ENCODE measurements at regions not wholly inside any gene's neighbourhood (a gene's known extent, or its start where the extent isn't known, plus 50 kb on each side); places are given as distances from the start of the nearest gene placed in this dataset.

DNA sequence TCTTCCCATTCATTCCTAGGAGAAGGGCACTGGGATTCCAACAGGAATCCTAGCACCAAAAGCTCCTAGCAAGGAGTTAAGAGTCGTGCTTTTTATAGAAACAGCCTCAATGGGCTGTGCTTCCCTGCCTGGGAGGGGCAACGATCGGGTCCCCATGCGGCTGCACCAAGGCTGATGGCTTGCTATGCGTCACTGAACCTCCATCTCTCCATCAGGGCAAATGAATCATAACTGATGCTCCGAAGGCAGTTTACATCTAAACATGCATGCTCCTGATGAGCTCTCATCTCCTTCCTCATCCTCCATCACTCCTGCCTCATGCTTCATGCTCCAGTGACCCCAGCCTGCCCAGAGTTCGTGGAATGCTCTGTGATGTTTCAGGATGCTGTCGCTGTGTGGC is 270.5 kb downstream of the FOXL1 start:
- no peak overlapping the region for H3K4me3 ChIP-seq (ENCODE audit: low read depth, low read length)
- TF ChIP-seq, protein P1, sequence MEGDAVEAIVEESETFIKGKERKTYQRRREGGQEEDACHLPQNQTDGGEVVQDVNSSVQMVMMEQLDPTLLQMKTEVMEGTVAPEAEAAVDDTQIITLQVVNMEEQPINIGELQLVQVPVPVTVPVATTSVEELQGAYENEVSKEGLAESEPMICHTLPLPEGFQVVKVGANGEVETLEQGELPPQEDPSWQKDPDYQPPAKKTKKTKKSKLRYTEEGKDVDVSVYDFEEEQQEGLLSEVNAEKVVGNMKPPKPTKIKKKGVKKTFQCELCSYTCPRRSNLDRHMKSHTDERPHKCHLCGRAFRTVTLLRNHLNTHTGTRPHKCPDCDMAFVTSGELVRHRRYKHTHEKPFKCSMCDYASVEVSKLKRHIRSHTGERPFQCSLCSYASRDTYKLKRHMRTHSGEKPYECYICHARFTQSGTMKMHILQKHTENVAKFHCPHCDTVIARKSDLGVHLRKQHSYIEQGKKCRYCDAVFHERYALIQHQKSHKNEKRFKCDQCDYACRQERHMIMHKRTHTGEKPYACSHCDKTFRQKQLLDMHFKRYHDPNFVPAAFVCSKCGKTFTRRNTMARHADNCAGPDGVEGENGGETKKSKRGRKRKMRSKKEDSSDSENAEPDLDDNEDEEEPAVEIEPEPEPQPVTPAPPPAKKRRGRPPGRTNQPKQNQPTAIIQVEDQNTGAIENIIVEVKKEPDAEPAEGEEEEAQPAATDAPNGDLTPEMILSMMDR (IDR thresholded peaks at IDR 0.05; ENCODE audit: insufficient read depth, low read length, severe bottlenecking), result no peak
- no peaks in the 10 kb centered on the region for H3K27me3 ChIP-seq (ENCODE audit: control insufficient read depth, insufficient read depth, low read length)
- FAIRE-seq (no peak), DNase-seq (ENCODE audit: low read depth) (no peak)
- H3K36me3 ChIP-seq (ENCODE audit: control insufficient read depth, insufficient read depth, low read length), result no peaks in the 10 kb centered on the region

- FAIRE-seq, result no peak
- Histone ChIP-seq H3K27me3 (ENCODE audit: control insufficient read depth, insufficient read depth, low read length) (no peaks in the 10 kb centered on the region), H3K4me3 (ENCODE audit: low read depth, low read length) (no peak overlapping the region), H3K36me3 (ENCODE audit: control insufficient read depth, insufficient read depth, low read length) (no peaks in the 10 kb centered on the region)
- no peak for DNase-seq (ENCODE audit: low read depth)
- TF ChIP-seq, protein P1 (IDR thresholded peaks at IDR 0.05; ENCODE audit: insufficient read depth, low read length, severe bottlenecking), result no peak
Measured at GRCh38 chr16:86850670-86851069, 272.3 kb downstream of the FOXL1 start.

- H3K4me3 ChIP-seq (ENCODE audit: low read depth, low read length), result no peak overlapping the region
- TF ChIP-seq, protein P1 (IDR thresholded peaks at IDR 0.05; ENCODE audit: insufficient read depth, low read length, severe bottlenecking), result no peak
- H3K27me3 ChIP-seq (ENCODE audit: control insufficient read depth, insufficient read depth, low read length), result no peaks in the 10 kb centered on the region
- FAIRE-seq (peak; percentile 98), DNase-seq (ENCODE audit: low read depth) (no peak)
- no peaks in the 10 kb centered on the region for H3K36me3 ChIP-seq (ENCODE audit: control insufficient read depth, insufficient read depth, low read length)
Measured at GRCh38 chr16:86852135-86852534, 273.8 kb downstream of the FOXL1 start.

DNA sequence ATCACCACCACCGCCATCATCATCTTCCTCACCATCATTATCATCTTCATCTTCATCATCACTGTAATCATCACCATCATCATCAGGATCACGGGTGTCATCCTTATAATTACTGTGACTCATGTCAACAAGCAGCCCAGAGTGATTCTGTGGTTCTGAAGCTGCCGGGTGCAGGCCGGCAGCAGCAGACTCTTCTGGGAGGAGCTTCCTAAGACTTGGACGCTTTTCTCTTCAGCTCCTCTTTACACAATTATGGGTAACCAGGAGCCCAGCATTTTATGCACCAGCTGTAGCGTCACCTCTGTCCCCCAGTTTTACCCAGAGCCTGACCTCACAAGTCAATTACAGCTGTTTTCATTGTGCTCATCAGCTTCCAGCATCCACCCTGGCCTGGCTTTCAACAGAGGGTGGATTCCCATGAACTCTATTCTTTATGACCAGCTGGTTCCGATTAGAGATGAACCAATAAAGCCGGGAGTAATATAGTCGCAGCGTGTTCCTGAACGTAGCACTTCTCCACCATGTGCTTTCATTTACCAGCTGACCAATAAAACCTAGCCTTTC is 275.8 kb downstream of the FOXL1 start:
- no peaks in the 10 kb centered on the region for H3K36me3 ChIP-seq (ENCODE audit: control insufficient read depth, insufficient read depth, low read length)
- DNase-seq (ENCODE audit: low read depth), result no peak

DNA sequence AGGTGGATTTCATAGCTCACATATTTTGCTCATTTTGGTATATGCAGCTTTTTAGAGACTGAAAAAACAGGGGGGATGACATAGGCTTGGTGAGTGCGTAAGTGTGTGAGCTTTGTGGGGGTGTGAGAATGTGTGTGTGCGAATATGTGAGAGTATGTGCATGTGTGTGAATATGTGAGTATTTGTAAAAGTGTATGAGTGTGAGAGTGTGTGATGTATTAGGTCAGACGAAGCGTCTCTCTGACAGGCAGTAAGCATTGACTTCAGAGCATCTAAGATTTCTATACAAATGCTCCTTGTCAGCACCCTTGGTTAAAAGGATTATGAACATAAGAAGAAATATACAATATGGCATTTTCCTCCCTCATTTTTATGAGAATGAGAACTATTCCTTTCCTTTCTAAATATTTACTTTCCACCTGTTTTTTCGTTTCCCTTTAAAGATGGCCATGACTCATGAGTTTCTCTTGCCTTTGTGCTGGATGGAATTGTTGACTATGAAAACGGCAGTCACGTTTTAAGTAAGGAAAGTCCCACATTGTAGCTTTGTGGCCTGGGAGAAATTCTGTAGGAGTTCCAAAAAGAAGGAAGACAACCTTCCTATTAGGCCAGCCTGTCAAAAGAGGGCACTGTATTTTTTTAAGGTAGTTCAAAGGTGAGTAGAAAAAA is 276.4 kb downstream of the FOXL1 start:
- DNase-seq (ENCODE audit: low read depth) (peak; percentile 4), FAIRE-seq (no peak)
- H3K27me3 ChIP-seq (ENCODE audit: control insufficient read depth, insufficient read depth, low read length), result no peaks in the 10 kb centered on the region
- TF ChIP-seq, protein P1 (IDR thresholded peaks at IDR 0.05; ENCODE audit: insufficient read depth, low read length, severe bottlenecking), result no peak
- no peaks in the 10 kb centered on the region for H3K36me3 ChIP-seq (ENCODE audit: control insufficient read depth, insufficient read depth, low read length)
- H3K4me3 ChIP-seq (ENCODE audit: low read depth, low read length), result no peak overlapping the region

More for the DNA sequence above, 275.8 kb downstream of the FOXL1 start:
- Histone ChIP-seq H3K4me3 (ENCODE audit: low read depth, low read length) (no peak overlapping the region), H3K27me3 (ENCODE audit: control insufficient read depth, insufficient read depth, low read length) (no peaks in the 10 kb centered on the region)
- no peak for FAIRE-seq
- TF ChIP-seq, protein P1 (IDR thresholded peaks at IDR 0.05; ENCODE audit: insufficient read depth, low read length, severe bottlenecking), result no peak

All from bronchial epithelial cell (primary cell).